Small intestine (tissue), 7 donors: ENCODE measurements at regions not wholly inside any gene's neighbourhood (a gene's known extent, or its start where the extent isn't known, plus 50 kb on each side); places are given as distances from the start of the nearest gene placed in this dataset.

Source experiments
- DNase-seq, 2 donors: peaks; one replicate each; pipeline versions ENCODE4 v3.0.0 to v3.0.0-alpha.2; 2013
- FAIRE-seq: peaks from 2 replicates; lab custom pipeline; 2012; peaks lifted over from hg19 to GRCh38; lab: Jason Lieb, UNC
- H3K27ac ChIP-seq, 3 donors: one replicate each; pipeline ENCODE4 v1.5.1; 2013; ENCODE audit warnings: low read length in 2 of 3, mild to moderate bottlenecking in 2 of 3, control low read depth in 1 of 3, inconsistent platforms in 1 of 3, low read depth in 1 of 3, moderate library complexity in 1 of 3
- H3K27me3 ChIP-seq, 3 donors: one replicate each; pipeline ENCODE4 v1.6.1; 2013; ENCODE audit warnings: low read length in 3 of 3, inconsistent platforms in 1 of 3; ENCODE audit not compliant: control insufficient read depth in 3 of 3, insufficient read depth in 3 of 3
- H3K36me3 ChIP-seq, 3 donors: one replicate each; pipeline ENCODE4 v1.6.1; 2013; ENCODE audit warnings: low read length in 3 of 3, inconsistent platforms in 1 of 3, low read depth in 1 of 3, mild to moderate bottlenecking in 1 of 3, moderate library complexity in 1 of 3; ENCODE audit not compliant: control insufficient read depth in 3 of 3, insufficient read depth in 2 of 3
- H3K4me1 ChIP-seq, 3 donors: one replicate each; pipeline ENCODE4 v1.6.1; 2013; ENCODE audit warnings: low read length in 2 of 3, inconsistent platforms in 1 of 3, low read depth in 1 of 3, mild to moderate bottlenecking in 1 of 3, moderate library complexity in 1 of 3; ENCODE audit not compliant: control insufficient read depth in 3 of 3, insufficient read depth in 2 of 3
- H3K4me3 ChIP-seq, 3 donors: one replicate each; pipeline ENCODE4 v1.5.1; 2013; ENCODE audit warnings: low read length in 3 of 3, control low read depth in 1 of 3, inconsistent platforms in 1 of 3, low read depth in 1 of 3, mild to moderate bottlenecking in 1 of 3, moderate library complexity in 1 of 3
- H3K9me3 ChIP-seq, 2 donors: one replicate each; pipeline ENCODE4 v1.6.1; 2013; ENCODE audit warnings: low read depth in 1 of 2, low read length in 1 of 2; ENCODE audit not compliant: control insufficient read depth in 2 of 2, insufficient read depth in 1 of 2
- WGBS, 3 donors: extraction: QIAGEN DNeasy Blood & Tissue Kit; methylation state at CpG; one replicate each; pipeline ENCODE4 v1.1.7; 2013; 5-methylcytosine and 5-hydroxymethylcytosine counted together
- donor health status: healthy with polysubstance abuse.
- donor health status: control.
- donor health status: control.
- donor health status: Bipolar disorder and iron deficiency.
- donor health status: healthy.

DNA sequence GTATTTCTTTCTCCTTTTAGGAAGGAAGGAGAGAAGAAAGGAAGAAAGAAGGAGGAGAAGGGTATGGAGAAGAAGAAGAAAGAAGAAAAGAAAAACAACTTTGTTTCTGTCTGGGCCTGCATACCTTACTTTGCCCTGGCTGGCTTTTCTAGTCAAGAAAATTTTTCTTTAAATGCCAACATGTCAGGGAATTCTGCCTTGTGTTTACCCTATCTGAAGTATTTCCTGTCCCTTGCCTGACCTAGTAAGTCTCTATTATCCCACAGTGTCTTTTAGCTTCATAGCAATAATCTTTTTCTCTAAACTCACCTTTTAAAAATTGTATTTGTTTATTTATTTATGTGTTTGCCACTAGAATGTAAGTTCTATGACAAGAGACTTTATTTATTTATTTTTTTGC is 1864.1 kb downstream of the EFNA5 start:
- H3K9me3 ChIP-seq = peaks cover 0 to 5% of the 10 kb centered on the region in 2 donors
- DNase-seq (no peak), FAIRE-seq (no peak)
- no peaks in the 10 kb centered on the region for H3K4me1 ChIP-seq
- no peak overlapping the region for H3K27ac ChIP-seq
- no peaks in the 10 kb centered on the region for H3K27me3 ChIP-seq
- H3K36me3 ChIP-seq = no peaks in the 10 kb centered on the region
- H3K4me3 ChIP-seq = no peak overlapping the region

DNA sequence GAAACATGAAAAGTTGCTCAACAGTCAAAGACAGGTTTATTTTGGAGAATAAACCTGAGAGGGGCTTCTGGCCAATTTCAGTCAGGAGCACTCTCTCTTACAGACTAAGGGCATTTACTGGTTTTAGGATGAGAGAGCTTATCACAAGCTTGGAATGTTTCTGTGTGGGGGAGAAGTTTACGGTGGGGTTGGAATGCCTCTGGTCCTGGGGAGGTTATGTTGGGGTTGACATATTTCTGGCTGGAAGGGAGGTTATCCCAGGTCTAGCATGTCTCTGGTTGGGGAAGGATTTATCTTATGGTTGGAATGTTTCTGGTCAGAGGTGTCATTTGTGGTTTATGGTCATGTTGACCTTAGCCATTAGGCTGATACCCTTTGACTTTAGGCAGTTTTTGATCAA is 1867.3 kb downstream of the EFNA5 start:
- Histone ChIP-seq H3K4me1 (no peaks in the 10 kb centered on the region), H3K36me3 (no peaks in the 10 kb centered on the region), H3K9me3 (peaks cover 0 to 5% of the 10 kb centered on the region in 2 donors), H3K4me3 (no peak overlapping the region), H3K27ac (no peak overlapping the region), H3K27me3 (no peaks in the 10 kb centered on the region)
- DNase-seq (no peak), FAIRE-seq (no peak)
- WGBS, 3 donors = 90 to 96% (median 94%) methylated on average over 1 of the region's 1 CpG

DNA sequence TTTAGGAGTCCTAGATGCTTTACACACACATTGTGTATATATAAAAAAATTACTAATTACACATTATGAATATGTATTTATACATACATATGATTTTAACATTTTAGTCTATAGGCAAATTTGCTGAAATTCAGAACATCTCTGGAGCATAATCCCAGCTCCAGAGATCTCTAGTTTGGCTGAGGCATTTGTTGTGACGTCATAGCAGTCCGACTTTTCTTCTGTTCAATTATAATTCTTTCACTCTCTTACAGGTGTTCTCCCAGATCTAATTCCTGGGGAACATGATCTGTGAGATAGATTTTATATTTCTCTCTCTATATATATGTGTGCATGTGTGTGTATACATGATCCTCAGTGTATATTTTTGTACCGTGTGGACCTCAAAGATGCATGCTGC is 1876.2 kb downstream of the EFNA5 start:
- WGBS, 3 donors = 87 to 94% (median 89%) methylated on average over 3 of the region's 3 CpGs
- Histone ChIP-seq H3K4me3 (no peak overlapping the region), H3K36me3 (no peaks in the 10 kb centered on the region), H3K27ac (no peak overlapping the region), H3K27me3 (no peaks in the 10 kb centered on the region), H3K4me1 (no peaks in the 10 kb centered on the region), H3K9me3 (no peaks in the 10 kb centered on the region)
- DNase-seq = no peak
- no peak for FAIRE-seq

DNA sequence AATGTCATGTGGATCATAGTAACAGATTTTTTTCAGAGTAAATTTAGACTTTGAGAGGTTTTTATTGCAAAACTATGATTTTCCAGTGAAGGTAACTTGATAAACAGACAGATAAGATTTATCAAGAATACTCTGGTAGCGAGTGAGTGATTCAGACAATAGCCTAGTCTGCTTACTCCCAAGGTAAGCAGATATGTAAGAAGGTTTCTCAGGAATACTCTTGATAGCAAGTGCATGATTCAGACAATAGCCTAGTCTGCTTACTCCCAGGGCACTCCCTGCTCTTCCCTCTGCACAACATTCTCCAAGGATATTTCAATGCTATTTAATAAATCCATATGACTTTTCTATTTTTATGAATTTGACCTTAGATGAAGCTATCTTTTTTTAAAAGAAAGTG is 1881.5 kb downstream of the EFNA5 start:
- Histone ChIP-seq H3K4me1 (no peaks in the 10 kb centered on the region), H3K27ac (no peak overlapping the region), H3K4me3 (no peak overlapping the region), H3K36me3 (no peaks in the 10 kb centered on the region), H3K9me3 (no peaks in the 10 kb centered on the region), H3K27me3 (no peaks in the 10 kb centered on the region)
- no peak for DNase-seq
- FAIRE-seq = no peak
- WGBS, 3 donors = 8 to 62% (median 33%) methylated on average over 1 of the region's 1 CpG

DNA sequence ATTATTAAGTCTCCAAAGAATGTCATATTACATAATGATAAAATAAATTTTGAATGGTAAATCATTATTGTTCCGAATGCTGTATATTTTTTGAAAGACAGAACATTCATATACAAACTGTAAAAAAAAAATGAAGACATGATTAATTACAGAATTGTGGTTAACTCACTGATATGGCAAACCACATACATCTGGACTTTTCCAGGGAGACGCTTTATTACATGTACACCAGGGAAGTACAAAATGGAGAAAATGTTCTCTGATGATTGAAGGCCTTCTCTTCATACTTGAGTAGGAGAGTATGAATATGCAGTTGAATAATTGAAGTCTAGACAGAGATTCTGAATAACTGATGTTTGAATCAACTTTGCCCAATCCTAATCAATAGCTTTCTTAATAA is 1886.9 kb downstream of the EFNA5 start:
- Histone ChIP-seq H3K27ac (no peak overlapping the region), H3K27me3 (no peaks in the 10 kb centered on the region), H3K9me3 (no peaks in the 10 kb centered on the region), H3K4me3 (no peak overlapping the region), H3K4me1 (no peaks in the 10 kb centered on the region), H3K36me3 (no peaks in the 10 kb centered on the region)
- FAIRE-seq (peak; percentile 10), DNase-seq (no peak)
- 86 to 91% (median 86%) methylated on average over 2 of the region's 2 CpGs for WGBS, 3 donors

DNA sequence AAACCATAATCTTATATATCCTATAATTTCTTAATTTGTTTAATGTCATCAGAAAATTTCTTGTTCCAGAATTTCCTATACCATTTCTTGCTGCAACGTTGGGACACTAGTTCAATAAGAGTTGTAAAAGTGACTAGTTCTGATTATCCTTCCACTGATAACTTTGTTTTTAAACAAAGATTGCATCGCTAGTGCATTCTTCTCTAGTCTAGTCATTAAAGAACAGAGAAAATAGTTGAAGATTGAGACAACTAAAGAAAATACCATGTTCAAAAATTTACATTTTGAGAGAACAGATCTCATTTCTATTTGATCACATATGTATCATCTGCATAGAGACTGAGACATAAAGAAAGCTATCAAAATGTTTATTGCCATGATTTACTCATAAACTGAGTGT is 1888.2 kb downstream of the EFNA5 start:
- H3K4me1 ChIP-seq = no peaks in the 10 kb centered on the region
- FAIRE-seq = no peak
- 26 to 70% (median 40%) methylated on average over 2 of the region's 2 CpGs for WGBS, 3 donors
- no peaks in the 10 kb centered on the region for H3K9me3 ChIP-seq
- no peak overlapping the region for H3K4me3 ChIP-seq
- H3K27ac ChIP-seq = no peak overlapping the region
- H3K36me3 ChIP-seq = no peaks in the 10 kb centered on the region
- no peaks in the 10 kb centered on the region for H3K27me3 ChIP-seq
- no peak for DNase-seq

DNA sequence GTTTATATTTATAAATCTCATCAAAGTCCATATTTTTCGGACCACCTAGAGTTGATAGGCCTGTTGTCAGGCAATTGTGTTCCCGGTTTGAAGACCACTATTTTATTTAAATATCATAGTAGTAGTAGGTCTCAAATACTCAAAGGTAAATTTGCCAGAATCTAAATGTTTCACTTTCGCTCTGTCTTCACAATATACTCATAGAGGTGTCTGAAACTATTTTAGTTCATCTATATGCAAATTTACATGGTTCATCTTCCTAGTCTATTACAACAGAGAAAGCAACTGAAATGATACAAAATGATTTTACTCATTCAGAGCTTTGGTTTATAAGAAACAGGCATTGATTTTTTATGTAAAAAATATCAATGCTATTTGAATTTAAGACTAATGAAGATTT is 1897.5 kb downstream of the EFNA5 start:
- FAIRE-seq (no peak), DNase-seq (no peak)
- H3K9me3 ChIP-seq = no peaks in the 10 kb centered on the region

DNA sequence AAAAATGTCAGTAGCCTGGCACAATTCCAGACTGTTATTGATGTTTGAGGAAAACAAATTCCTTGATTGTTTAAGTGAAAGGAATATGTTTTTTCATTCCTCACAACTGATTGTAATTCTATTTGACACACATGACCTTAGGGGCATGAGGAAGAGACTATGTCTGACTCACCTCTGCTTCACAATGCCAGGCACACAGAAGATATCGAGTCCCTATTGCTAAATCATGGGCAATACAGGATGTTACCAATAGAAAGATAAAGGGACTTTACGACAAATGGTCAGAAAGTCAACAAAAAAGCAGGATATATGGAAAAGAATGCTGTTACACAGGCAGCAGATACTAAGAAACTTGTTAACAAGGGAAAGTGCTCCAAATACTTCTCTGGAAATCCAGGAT is 1903.5 kb downstream of the EFNA5 start:
- H3K36me3 ChIP-seq = no peaks in the 10 kb centered on the region
- H3K27ac ChIP-seq = no peak overlapping the region
- H3K27me3 ChIP-seq = no peaks in the 10 kb centered on the region
- no peak for FAIRE-seq
- no peak for DNase-seq
- H3K4me1 ChIP-seq = no peaks in the 10 kb centered on the region
- H3K4me3 ChIP-seq = no peak overlapping the region
- peaks cover 0 to 12% of the 10 kb centered on the region in 2 donors for H3K9me3 ChIP-seq
- 59 to 69% (median 66%) methylated on average over 2 of the region's 2 CpGs for whole genome bisulfite sequencing, 3 donors

More for the DNA sequence above, 1897.5 kb downstream of the EFNA5 start:
- Histone ChIP-seq H3K4me1 (no peaks in the 10 kb centered on the region), H3K27ac (no peak overlapping the region), H3K36me3 (no peaks in the 10 kb centered on the region), H3K4me3 (no peak overlapping the region), H3K27me3 (no peaks in the 10 kb centered on the region)
- WGBS, 3 donors = 80 to 88% (median 84%) methylated on average over 3 of the region's 3 CpGs

DNA sequence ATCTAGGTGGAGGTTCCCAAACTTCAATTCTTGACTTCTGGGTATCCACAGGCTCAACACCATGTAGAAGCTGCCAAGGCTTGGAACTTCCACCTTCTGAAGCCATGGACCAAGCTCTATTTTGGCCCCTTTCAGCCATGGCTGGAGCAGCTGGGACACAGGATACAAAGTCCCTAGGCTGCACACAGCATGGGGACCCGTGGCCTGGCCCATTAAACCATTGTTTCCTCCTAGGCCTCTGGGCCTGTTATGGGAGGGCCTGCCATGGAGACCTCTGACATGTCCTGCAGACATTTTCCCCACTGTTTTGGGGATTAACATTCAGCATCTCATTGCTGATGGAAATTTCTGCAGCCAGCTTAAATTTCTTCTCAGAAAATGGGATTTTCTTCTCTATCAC is 1908.0 kb downstream of the EFNA5 start:
- Histone ChIP-seq H3K36me3 (no peaks in the 10 kb centered on the region), H3K27me3 (no peaks in the 10 kb centered on the region), H3K27ac (no peak overlapping the region), H3K9me3 (peaks cover 0 to 41% of the 10 kb centered on the region in 2 donors), H3K4me1 (no peaks in the 10 kb centered on the region), H3K4me3 (no peak overlapping the region)
- no peak for FAIRE-seq
- WGBS, 3 donors = 11 to 52% (median 21%) methylated on average over 1 of the region's 1 CpG
- no peak for DNase-seq
